C4-2B (cell line): ENCODE measurements at regions not wholly inside any gene's neighbourhood (a gene's known extent, or its start where the extent isn't known, plus 50 kb on each side); places are given as distances from the start of the nearest gene placed in this dataset.

Experiments used
- ZFX ChIP-seq: fragments of 450-650 bp; IDR thresholded peaks from 2 replicates; pipeline ENCODE4 v1.6.1; 2017
- TF ChIP-seq, protein P1 (sequence below): fragments of 450-650 bp; conservative IDR thresholded peaks from 2 replicates; pipeline ENCODE4 v1.5.1; 2017; ENCODE audit warnings: mild to moderate bottlenecking

DNA sequence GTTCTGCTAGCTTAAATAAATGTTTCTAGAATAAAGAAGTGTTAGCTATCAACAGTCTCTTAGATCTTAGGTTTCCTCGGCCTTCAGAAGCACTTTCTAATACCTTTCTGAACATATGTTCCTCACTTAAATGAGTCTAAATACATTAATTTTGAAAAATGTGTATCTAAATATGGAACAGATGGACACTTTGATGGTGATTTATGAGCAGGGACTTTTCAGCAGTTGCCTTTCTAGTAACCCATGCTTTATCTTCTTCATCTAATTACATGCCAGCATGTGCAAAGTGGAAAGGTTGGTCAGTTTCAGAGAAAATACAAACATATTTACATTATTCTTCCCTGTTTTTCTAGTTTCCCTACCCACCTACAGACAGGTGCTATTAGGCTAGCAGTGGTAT lies 797.0 kb upstream of the CHAC2 start:
- TF ChIP-seq, protein P1, sequence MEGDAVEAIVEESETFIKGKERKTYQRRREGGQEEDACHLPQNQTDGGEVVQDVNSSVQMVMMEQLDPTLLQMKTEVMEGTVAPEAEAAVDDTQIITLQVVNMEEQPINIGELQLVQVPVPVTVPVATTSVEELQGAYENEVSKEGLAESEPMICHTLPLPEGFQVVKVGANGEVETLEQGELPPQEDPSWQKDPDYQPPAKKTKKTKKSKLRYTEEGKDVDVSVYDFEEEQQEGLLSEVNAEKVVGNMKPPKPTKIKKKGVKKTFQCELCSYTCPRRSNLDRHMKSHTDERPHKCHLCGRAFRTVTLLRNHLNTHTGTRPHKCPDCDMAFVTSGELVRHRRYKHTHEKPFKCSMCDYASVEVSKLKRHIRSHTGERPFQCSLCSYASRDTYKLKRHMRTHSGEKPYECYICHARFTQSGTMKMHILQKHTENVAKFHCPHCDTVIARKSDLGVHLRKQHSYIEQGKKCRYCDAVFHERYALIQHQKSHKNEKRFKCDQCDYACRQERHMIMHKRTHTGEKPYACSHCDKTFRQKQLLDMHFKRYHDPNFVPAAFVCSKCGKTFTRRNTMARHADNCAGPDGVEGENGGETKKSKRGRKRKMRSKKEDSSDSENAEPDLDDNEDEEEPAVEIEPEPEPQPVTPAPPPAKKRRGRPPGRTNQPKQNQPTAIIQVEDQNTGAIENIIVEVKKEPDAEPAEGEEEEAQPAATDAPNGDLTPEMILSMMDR = no peak
- no peak for TF ChIP-seq ZFX
